Hepatocyte (in vitro differentiated cells): ENCODE measurements at regions not wholly inside any gene's neighbourhood (a gene's known extent, or its start where the extent isn't known, plus 50 kb on each side); places are given as distances from the start of the nearest gene placed in this dataset.
A peak's percentile ranks its signal among the peaks of the same experiment; 100 is the strongest.

Experiments used
- DNase-seq: peaks from one replicate; pipeline ENCODE4 v3.0.0-alpha.2; 2016; ENCODE audit warnings: low spot score
- H2AFZ ChIP-seq: fragments of 200-600 bp; sonication (generic); 2 replicates; pipeline ENCODE4 v1.6.0; 2016; ENCODE audit warnings: antibody characterized with exemption, mild to moderate bottlenecking
- H3K27ac ChIP-seq: fragments of 200-600 bp; sonication (generic); 2 replicates; pipeline ENCODE4 v1.5.1; 2016; ENCODE audit warnings: mild to moderate bottlenecking
- H3K27me3 ChIP-seq: fragments of 200-600 bp; sonication (generic); 2 replicates; pipeline ENCODE4 v1.6.1; 2016
- H3K36me3 ChIP-seq: fragments of 200-600 bp; sonication (generic); replicated peaks from 2 replicates; pipeline ENCODE4 v1.5.1; 2016; ENCODE audit warnings: low read depth; ENCODE audit not compliant: insufficient read depth
- H3K4me1 ChIP-seq: fragments of 200-600 bp; sonication (generic); 2 replicates; pipeline ENCODE4 v1.5.1; 2016; ENCODE audit warnings: mild to moderate bottlenecking, moderate library complexity; ENCODE audit not compliant: insufficient read depth
- H3K4me2 ChIP-seq: fragments of 200-600 bp; sonication (generic); 2 replicates; pipeline ENCODE4 v1.6.0; 2016
- H3K4me3 ChIP-seq: fragments of 200-600 bp; sonication (generic); 2 replicates; pipeline ENCODE4 v1.5.1; 2016; ENCODE audit warnings: mild to moderate bottlenecking
- H3K79me2 ChIP-seq: fragments of 200-600 bp; sonication (generic); 2 replicates; pipeline ENCODE4 v1.6.0; 2017; ENCODE audit warnings: mild to moderate bottlenecking
- H3K9me2 ChIP-seq: fragments of 200-600 bp; sonication (generic); replicated peaks from 2 replicates; pipeline ENCODE4 v1.6.0; 2017; ENCODE audit warnings: mild to moderate bottlenecking; ENCODE audit not compliant: insufficient read depth
- H3K9me3 ChIP-seq: fragments of 200-600 bp; sonication (generic); 2 replicates; pipeline ENCODE4 v1.5.1; 2016; ENCODE audit warnings: low read depth, mild to moderate bottlenecking
- H4K20me1 ChIP-seq: fragments of 200-600 bp; sonication (generic); 2 replicates; pipeline ENCODE4 v1.6.0; 2016; ENCODE audit warnings: mild to moderate bottlenecking; ENCODE audit not compliant: insufficient read depth, poor library complexity, severe bottlenecking
- CTCF ChIP-seq: fragments of 200-600 bp; sonication (generic); IDR thresholded peaks from 2 replicates; pipeline ENCODE4 v1.5.1; 2016; ENCODE audit warnings: antibody characterized with exemption, mild to moderate bottlenecking; ENCODE audit not compliant: poor library complexity
- EZH2 ChIP-seq: fragments of 200-600 bp; sonication (generic); IDR thresholded peaks from 2 replicates; pipeline ENCODE4 v1.6.1; 2016; ENCODE audit warnings: antibody characterized with exemption, mild to moderate bottlenecking, borderline replicate concordance
- EZH2phosphoT487 ChIP-seq: fragments of 200-600 bp; sonication (generic); IDR thresholded peaks from one replicate; pipeline ENCODE4 v1.6.1; 2018; ENCODE audit warnings: antibody characterized with exemption, mild to moderate bottlenecking, low read depth, moderate library complexity; ENCODE audit not compliant: unreplicated experiment, severe bottlenecking
- WGBS: methylation state at CpG from one replicate; pipeline ENCODE4 v1.1.6; 2016; ENCODE audit warnings: low lambda C conversion rate; ENCODE audit errors: missing lambda C conversion rate; 5-methylcytosine and 5-hydroxymethylcytosine counted together

GRCh38 chr1:94336991-94337390, 81.2 kb upstream of the ABCD3 start:
- Histone ChIP-seq H3K4me1 (peaks cover under 1% of the 10 kb centered on the region), H3K4me3 (no peak overlapping the region), H3K36me3 (no peaks in the 10 kb centered on the region), H2AFZ (no peak overlapping the region), H4K20me1 (no peaks in the 10 kb centered on the region), H3K27ac (no peak overlapping the region), H3K4me2 (no peak overlapping the region), H3K79me2 (no peaks in the 10 kb centered on the region), H3K9me2 (no peaks in the 10 kb centered on the region), H3K9me3 (no peaks in the 10 kb centered on the region), H3K27me3 (no peaks in the 10 kb centered on the region)
- WGBS, result 83% methylated on average over 4 of the region's 4 CpGs
- TF ChIP-seq CTCF (no peak), EZH2phosphoT487 (no peak), EZH2 (no peak)
- DNase-seq, result no peak

GRCh38 chr1:94335950-94336349, 82.2 kb upstream of the ABCD3 start:
- 2% methylated on average over 6 of the region's 6 CpGs for WGBS
- H3K36me3 ChIP-seq, result no peaks in the 10 kb centered on the region
- no peak overlapping the region for H3K27ac ChIP-seq
- TF ChIP-seq EZH2 (no peak), CTCF (peak; percentile 99)
- H3K4me2 ChIP-seq, result no peak overlapping the region
- H3K79me2 ChIP-seq, result no peaks in the 10 kb centered on the region
- H2AFZ ChIP-seq, result no peak overlapping the region
- H3K9me3 ChIP-seq, result no peaks in the 10 kb centered on the region
- peak; percentile 90 for DNase-seq
- no peaks in the 10 kb centered on the region for H3K27me3 ChIP-seq
- H3K4me1 ChIP-seq, result no peaks in the 10 kb centered on the region
- H3K4me3 ChIP-seq, result no peak overlapping the region
- no peaks in the 10 kb centered on the region for H3K9me2 ChIP-seq
- H4K20me1 ChIP-seq, result no peaks in the 10 kb centered on the region

- Histone ChIP-seq H3K4me3 (no peak overlapping the region), H2AFZ (no peak overlapping the region), H3K9me3 (no peaks in the 10 kb centered on the region), H3K4me1 (no peaks in the 10 kb centered on the region), H3K4me2 (no peak overlapping the region), H4K20me1 (no peaks in the 10 kb centered on the region), H3K27ac (peak overlapping the region; percentile 32), H3K36me3 (no peaks in the 10 kb centered on the region), H3K27me3 (no peaks in the 10 kb centered on the region), H3K79me2 (no peaks in the 10 kb centered on the region), H3K9me2 (no peaks in the 10 kb centered on the region)
- TF ChIP-seq CTCF (no peak), EZH2 (no peak), EZH2phosphoT487 (no peak)
- DNase-seq, result no peak
- whole genome bisulfite sequencing, result 52% methylated on average over 2 of the region's 2 CpGs
Measured at GRCh38 chr1:94335447-94335846, 82.7 kb upstream of the ABCD3 start.

GRCh38 chr1:94334764-94335163, 83.4 kb upstream of the ABCD3 start:
- H3K79me2 ChIP-seq, result no peaks in the 10 kb centered on the region
- no peak overlapping the region for H3K4me3 ChIP-seq
- no peak for DNase-seq
- H3K27me3 ChIP-seq, result no peaks in the 10 kb centered on the region
- H3K9me3 ChIP-seq, result no peaks in the 10 kb centered on the region
- H3K9me2 ChIP-seq, result no peaks in the 10 kb centered on the region
- H3K4me2 ChIP-seq, result no peak overlapping the region
- H3K4me1 ChIP-seq, result no peaks in the 10 kb centered on the region
- H4K20me1 ChIP-seq, result no peaks in the 10 kb centered on the region
- H2AFZ ChIP-seq, result no peak overlapping the region
- TF ChIP-seq EZH2phosphoT487, result no peak
- TF ChIP-seq CTCF, result no peak
- TF ChIP-seq EZH2, result no peak
- H3K27ac ChIP-seq, result peak overlapping the region; percentile 32
- WGBS, result 71% methylated on average over 2 of the region's 2 CpGs
- no peaks in the 10 kb centered on the region for H3K36me3 ChIP-seq
